GM12874 (cell line): ENCODE measurements at regions not wholly inside any gene's neighbourhood (a gene's known extent, or its start where the extent isn't known, plus 50 kb on each side); places are given as distances from the start of the nearest gene placed in this dataset.

Experiments used
- TF ChIP-seq, protein P1 (sequence below): IDR thresholded peaks from 2 replicates; pipeline ENCODE4 v1.5.1; 2011; ENCODE audit warnings: low read depth, mild to moderate bottlenecking, control low read depth, low read length, moderate library complexity; ENCODE audit not compliant: insufficient read depth

DNA sequence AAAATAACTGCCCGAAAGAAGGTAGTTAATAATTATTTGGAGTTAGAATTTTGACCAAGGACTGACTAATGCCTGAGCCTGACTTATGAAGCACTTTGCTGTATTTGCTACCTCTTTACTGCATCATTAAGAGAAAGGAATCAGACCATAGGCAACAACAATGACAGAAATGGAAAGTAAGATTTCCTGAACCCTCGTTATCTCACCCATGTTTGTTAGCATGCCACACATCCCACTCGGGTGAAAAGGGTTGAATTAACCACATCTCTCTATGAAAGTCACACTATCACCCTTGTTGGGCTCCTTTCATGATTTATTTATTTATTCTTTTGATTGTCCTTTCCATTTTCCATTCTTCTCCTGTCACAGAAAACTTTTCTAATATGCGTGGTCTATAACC is 59.6 kb downstream of the OLIG3 start:
- TF ChIP-seq, protein P1, sequence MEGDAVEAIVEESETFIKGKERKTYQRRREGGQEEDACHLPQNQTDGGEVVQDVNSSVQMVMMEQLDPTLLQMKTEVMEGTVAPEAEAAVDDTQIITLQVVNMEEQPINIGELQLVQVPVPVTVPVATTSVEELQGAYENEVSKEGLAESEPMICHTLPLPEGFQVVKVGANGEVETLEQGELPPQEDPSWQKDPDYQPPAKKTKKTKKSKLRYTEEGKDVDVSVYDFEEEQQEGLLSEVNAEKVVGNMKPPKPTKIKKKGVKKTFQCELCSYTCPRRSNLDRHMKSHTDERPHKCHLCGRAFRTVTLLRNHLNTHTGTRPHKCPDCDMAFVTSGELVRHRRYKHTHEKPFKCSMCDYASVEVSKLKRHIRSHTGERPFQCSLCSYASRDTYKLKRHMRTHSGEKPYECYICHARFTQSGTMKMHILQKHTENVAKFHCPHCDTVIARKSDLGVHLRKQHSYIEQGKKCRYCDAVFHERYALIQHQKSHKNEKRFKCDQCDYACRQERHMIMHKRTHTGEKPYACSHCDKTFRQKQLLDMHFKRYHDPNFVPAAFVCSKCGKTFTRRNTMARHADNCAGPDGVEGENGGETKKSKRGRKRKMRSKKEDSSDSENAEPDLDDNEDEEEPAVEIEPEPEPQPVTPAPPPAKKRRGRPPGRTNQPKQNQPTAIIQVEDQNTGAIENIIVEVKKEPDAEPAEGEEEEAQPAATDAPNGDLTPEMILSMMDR: no peak

DNA sequence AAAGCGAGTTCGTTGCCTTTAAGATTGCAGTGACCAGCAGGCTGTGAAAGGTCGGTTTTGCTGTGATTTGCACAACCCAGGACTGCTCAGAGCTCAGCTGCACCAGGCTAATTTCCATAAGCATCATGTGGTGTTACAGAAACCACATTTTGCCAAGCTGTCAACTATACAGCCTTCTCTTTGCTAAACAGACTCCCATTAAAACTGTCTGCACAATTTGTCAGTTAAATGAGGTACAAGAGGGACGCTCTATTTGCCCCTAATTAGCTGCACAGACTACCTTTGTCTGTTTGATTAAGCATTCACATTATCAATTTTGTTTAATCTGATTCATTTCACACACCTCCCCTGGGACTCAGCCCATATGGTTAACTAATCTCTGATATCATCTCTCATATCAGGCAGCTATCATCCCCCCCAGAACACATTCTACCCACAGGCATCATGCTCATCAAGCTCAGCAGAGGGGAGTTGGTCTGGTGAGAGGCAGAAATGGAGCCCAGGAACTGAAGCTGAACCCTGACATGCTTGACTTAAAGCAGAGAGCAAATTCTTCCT is 62.1 kb downstream of the OLIG3 start:
- TF ChIP-seq, protein P1: no peak

DNA sequence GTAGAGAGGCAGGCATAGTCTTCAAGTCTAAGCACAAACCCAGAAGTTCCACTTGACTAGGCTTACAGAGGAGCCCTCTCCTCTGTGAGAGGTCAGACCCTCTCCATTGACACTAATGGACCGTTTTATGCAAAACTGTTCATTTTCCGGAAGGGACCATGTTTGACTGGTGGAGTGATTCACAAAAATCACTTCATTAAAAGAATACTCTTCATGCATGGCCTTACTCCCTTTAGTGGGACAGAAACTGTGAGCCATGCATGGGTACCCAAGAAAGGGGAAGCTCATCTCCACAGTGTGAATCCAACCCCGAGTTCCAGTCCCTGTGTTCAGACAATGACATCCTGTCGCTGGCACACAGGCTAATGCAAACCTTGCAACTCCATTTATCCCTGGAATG is 63.2 kb downstream of the OLIG3 start:
- TF ChIP-seq, protein P1: no peak

DNA sequence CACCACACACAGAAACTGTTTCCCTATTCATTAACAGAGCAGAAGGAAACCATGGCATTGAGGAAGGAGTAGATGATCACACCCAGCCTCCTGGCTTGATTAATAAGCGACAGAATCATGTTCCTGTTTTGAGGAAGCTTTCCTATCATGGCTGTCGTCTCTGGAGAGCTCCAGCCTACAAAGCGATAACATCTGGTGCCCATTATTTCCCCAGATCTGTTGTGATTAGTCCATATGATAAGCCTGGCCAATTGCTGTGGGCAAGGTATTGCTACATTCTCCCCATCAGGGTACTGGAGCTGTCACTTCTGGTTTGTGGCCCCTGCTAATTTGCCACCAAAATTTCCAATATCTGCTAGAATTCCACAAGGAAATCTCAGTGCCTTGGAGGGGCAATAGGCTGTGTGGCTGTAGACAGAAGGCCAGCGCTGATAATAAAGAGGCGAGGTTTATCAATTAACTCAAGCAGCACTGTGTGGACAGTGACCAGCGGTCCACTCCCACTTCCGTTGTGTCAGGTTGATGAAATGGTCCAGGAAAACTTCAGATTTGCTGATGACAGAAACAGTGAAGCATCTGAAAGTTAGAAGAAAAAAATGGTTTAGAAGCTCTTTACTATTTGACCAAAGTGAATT is 66.4 kb downstream of the OLIG3 start:
- TF ChIP-seq, protein P1: no peak

DNA sequence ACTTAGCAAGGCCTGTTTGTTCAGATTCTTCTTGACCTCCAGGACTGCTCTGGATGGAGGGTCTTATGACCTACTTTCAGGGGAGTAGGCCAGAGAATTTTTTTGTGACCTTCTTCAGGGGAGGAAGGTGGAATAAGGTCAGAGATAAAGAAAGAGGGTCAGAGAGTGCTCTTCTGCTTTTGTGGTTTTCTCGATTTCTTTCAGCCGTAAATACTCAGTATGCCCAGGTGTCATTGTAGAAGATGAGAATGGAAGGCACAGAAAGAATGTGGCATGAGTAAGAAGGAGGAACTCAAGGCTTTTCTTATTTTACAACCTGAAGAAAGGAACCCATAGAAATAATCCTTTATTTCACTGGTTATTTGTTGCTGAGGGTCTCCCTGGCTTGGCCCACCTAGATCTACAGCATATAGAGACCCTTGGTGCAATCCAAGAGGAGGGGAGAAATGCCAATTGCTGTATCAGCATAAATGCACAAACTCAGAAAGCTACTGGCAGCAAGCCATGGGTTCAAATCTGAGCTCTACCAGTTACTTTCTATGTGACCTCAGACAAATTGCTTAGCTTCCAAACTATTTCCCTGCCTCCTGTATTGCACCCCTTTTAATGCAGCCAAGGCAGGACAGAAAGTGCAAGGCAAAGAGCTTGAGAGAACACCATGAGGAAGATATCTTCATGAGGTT is 68.0 kb downstream of the OLIG3 start:
- TF ChIP-seq, protein P1: no peak

DNA sequence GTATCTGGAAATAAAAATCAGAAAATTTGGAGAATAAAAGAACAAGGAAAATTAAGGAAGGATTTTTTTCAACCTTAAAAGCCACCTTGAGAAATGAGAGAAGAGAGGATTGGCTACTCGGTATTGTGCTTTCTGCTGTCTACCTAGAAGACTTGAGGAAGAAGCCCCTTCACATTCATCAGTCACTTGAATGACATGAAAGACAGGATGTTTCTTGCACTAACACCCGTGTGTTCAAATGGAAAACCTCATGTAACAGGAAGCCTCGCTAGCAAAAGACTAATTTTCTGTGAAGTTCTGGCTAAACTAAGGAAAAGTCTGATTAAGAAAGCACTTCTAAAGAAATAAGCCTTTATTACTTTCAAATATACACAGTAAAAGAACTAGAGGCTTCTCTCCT is 69.9 kb downstream of the OLIG3 start:
- TF ChIP-seq, protein P1: no peak

DNA sequence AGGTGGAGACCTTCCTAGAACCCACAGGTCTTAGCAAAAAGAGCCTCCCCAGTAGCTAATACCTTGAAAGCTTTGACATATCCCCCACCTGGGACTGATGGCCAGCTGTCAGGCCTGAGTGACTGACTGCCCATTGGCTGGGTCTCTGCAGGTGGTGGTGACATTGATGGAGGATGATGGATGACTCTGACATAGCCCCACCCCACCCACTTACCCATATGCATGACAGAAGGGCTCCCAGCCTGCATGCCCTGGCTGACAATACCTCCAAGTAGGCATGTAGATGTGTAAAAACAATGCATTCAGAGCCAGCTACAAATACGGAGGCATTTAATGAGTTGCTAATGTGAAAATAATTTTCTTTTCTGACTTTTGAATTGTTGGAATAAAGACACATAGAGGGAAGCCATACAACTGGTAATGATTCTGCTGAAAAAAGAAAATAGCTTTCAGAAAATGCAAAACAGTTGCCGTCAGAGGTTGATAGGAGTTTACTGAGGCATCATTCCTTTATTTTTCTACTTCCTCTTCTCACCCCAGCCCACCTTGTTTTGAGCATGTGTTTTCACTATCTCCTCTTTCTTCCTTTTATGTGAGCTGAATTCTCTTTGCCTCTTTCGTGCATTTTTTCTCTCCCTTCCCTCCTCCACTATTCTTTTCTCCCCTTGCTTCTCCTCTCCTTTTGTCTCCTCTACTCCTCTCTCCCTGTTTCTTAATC is 70.6 kb downstream of the OLIG3 start:
- TF ChIP-seq, protein P1: no peak
